Neural cell (in vitro differentiated cells): ENCODE measurements at regions not wholly inside any gene's neighbourhood (a gene's known extent, or its start where the extent isn't known, plus 50 kb on each side); places are given as distances from the start of the nearest gene placed in this dataset.

Experiments
- H2AFZ ChIP-seq: fragments of 200-600, 300-800 bp; sonication (generic), shearing (Covaris generic); 2 replicates; pipeline ENCODE4 v1.6.0; 2014; ENCODE audit warnings: low read depth, mild to moderate bottlenecking, antibody characterized with exemption, low read length, moderate library complexity
- H3F3A ChIP-seq: fragments of 200-600 bp; shearing (Covaris generic); 2 replicates; pipeline ENCODE4 v1.6.1; 2016; ENCODE audit warnings: mild to moderate bottlenecking, moderate library complexity, mixed read lengths, antibody characterized with exemption, low read length; ENCODE audit not compliant: insufficient read depth, poor library complexity, severe bottlenecking
- H3K27ac ChIP-seq: fragments of 200-600, 300-800 bp; sonication (generic), shearing (Covaris generic); 2 replicates; pipeline ENCODE4 v1.5.1; 2014; ENCODE audit warnings: mild to moderate bottlenecking, low read length, moderate library complexity
- H3K27me3 ChIP-seq: fragments of 300-800, 200-600 bp; sonication (generic), shearing (Covaris generic); 2 replicates; pipeline ENCODE4 v1.6.0; 2014; ENCODE audit warnings: mild to moderate bottlenecking, low read depth, low read length, moderate library complexity; ENCODE audit not compliant: insufficient read depth
- H3K36me3 ChIP-seq: fragments of 300-800, 200-600 bp; sonication (generic), shearing (Covaris generic); 2 replicates; pipeline ENCODE4 v1.5.1; 2014; ENCODE audit warnings: mild to moderate bottlenecking, antibody characterized with exemption, low read length, moderate library complexity; ENCODE audit not compliant: insufficient read depth
- H3K4me2 ChIP-seq: fragments of 300-800, 200-600 bp; sonication (generic), shearing (Covaris generic); 2 replicates; pipeline ENCODE4 v1.6.0; 2014; ENCODE audit warnings: mild to moderate bottlenecking, low read length
- H3K4me3 ChIP-seq: fragments of 300-800, 200-600 bp; sonication (generic), shearing (Covaris generic); 2 replicates; pipeline ENCODE4 v1.5.1; 2014; ENCODE audit warnings: mild to moderate bottlenecking, low read length, moderate library complexity
- H3K79me2 ChIP-seq: fragments of 200-600 bp; shearing (Covaris generic); replicated peaks from 2 replicates; pipeline ENCODE4 v1.6.0; 2014; ENCODE audit warnings: mild to moderate bottlenecking, low read length, moderate library complexity; ENCODE audit not compliant: insufficient read depth
- H3K9ac ChIP-seq: fragments of 300-800, 200-600 bp; sonication (generic), shearing (Covaris generic); 2 replicates; pipeline ENCODE4 v1.6.1; 2016; ENCODE audit warnings: mild to moderate bottlenecking, low read length, mixed read lengths
- H3K9me2 ChIP-seq: fragments of 200-600 bp; shearing (Covaris generic); 2 replicates; pipeline ENCODE4 v1.6.1; 2016; ENCODE audit warnings: mild to moderate bottlenecking, low read length, mixed read lengths; ENCODE audit not compliant: insufficient read depth
- H3K9me3 ChIP-seq: fragments of 200-600, 300-800 bp; sonication (generic), shearing (Covaris generic); 2 replicates; pipeline ENCODE4 v1.6.1; 2016; ENCODE audit warnings: mild to moderate bottlenecking, mixed run types, low read length, moderate library complexity, mixed read lengths
- H4K20me1 ChIP-seq: fragments of 200-600 bp; shearing (Covaris generic); 2 replicates; pipeline ENCODE4 v1.6.1; 2016; ENCODE audit warnings: mild to moderate bottlenecking, mixed run types; ENCODE audit not compliant: insufficient read depth
- CTCF ChIP-seq: fragments of 450-650 bp; IDR thresholded peaks from 2 replicates; pipeline ENCODE4 v1.5.1; 2014; ENCODE audit warnings: antibody characterized with exemption, mild to moderate bottlenecking, moderate library complexity; ENCODE audit not compliant: poor library complexity, severe bottlenecking
- EP300 ChIP-seq: fragments of 450-650 bp; conservative IDR thresholded peaks from 2 replicates; pipeline ENCODE4 v1.6.1; 2014; ENCODE audit warnings: antibody characterized with exemption, mild to moderate bottlenecking, moderate library complexity; ENCODE audit not compliant: poor library complexity, severe bottlenecking
- EZH2 ChIP-seq: fragments of 200-600, 300-800 bp; shearing (Covaris generic), sonication (generic); IDR thresholded peaks from 2 replicates; pipeline ENCODE4 v1.6.1; 2014; ENCODE audit warnings: antibody characterized with exemption, low read length, borderline replicate concordance, mild to moderate bottlenecking; ENCODE audit not compliant: insufficient read depth, poor library complexity, severe bottlenecking
- MXI1 ChIP-seq: fragments of 450-650 bp; conservative IDR thresholded peaks from 2 replicates; pipeline ENCODE4 v1.6.1; 2014; ENCODE audit warnings: antibody characterized with exemption, mild to moderate bottlenecking; ENCODE audit not compliant: poor library complexity, severe bottlenecking
- POLR2AphosphoS5 ChIP-seq: IDR thresholded peaks from 2 replicates; pipeline ENCODE4 v1.6.1; 2012
- RAD21 ChIP-seq: fragments of 450-650 bp; conservative IDR thresholded peaks from 2 replicates; pipeline ENCODE4 v1.6.1; 2014; ENCODE audit warnings: antibody characterized with exemption, mild to moderate bottlenecking, moderate library complexity
- REST ChIP-seq: IDR thresholded peaks from 2 replicates; pipeline ENCODE4 v1.6.1; 2012; ENCODE audit warnings: borderline replicate concordance
- SMC3 ChIP-seq: fragments of 450-650 bp; conservative IDR thresholded peaks from 2 replicates; pipeline ENCODE4 v1.6.1; 2014; ENCODE audit warnings: antibody characterized with exemption, mild to moderate bottlenecking, moderate library complexity; ENCODE audit not compliant: poor library complexity
- TAF1 ChIP-seq: IDR thresholded peaks from 2 replicates; pipeline ENCODE4 v1.6.1; 2012; ENCODE audit warnings: low read depth

GRCh38 chr20:54941666-54942065, 466.3 kb downstream of the DOK5 start:
- H3F3A ChIP-seq = no peaks in the 10 kb centered on the region
- no peak overlapping the region for H3K4me2 ChIP-seq
- H3K27me3 ChIP-seq = no peaks in the 10 kb centered on the region
- peak overlapping the region; percentile 21 for H3K4me3 ChIP-seq
- TF ChIP-seq EP300 = no peak
- no peak for TF ChIP-seq SMC3
- no peak for TF ChIP-seq EZH2
- TF ChIP-seq MXI1 = no peak
- TF ChIP-seq TAF1 = no peak
- TF ChIP-seq POLR2AphosphoS5 = no peak
- no peak for TF ChIP-seq RAD21
- no peak for TF ChIP-seq REST
- no peak for TF ChIP-seq CTCF
- no peaks in the 10 kb centered on the region for H4K20me1 ChIP-seq
- H3K27ac ChIP-seq = no peak overlapping the region
- H2AFZ ChIP-seq = no peak overlapping the region
- no peaks in the 10 kb centered on the region for H3K9me2 ChIP-seq
- H3K36me3 ChIP-seq = no peaks in the 10 kb centered on the region
- no peak overlapping the region for H3K9ac ChIP-seq
- no peaks in the 10 kb centered on the region for H3K9me3 ChIP-seq
- H3K79me2 ChIP-seq = no peaks in the 10 kb centered on the region

GRCh38 chr20:54940522-54940921, 465.1 kb downstream of the DOK5 start:
- Histone ChIP-seq H3K27me3 (no peaks in the 10 kb centered on the region), H3K36me3 (no peaks in the 10 kb centered on the region), H3K9me2 (no peaks in the 10 kb centered on the region), H3F3A (no peaks in the 10 kb centered on the region), H2AFZ (no peak overlapping the region), H3K4me2 (no peak overlapping the region), H3K79me2 (no peaks in the 10 kb centered on the region), H3K27ac (no peak overlapping the region), H3K9ac (no peak overlapping the region), H4K20me1 (no peaks in the 10 kb centered on the region), H3K4me3 (no peak overlapping the region), H3K9me3 (no peaks in the 10 kb centered on the region)
- TF ChIP-seq TAF1 (no peak), EP300 (no peak), POLR2AphosphoS5 (no peak), CTCF (no peak), EZH2 (no peak), MXI1 (no peak), SMC3 (no peak), REST (no peak), RAD21 (no peak)
